Ascending aorta (tissue), 2 donors: ENCODE measurements at regions not wholly inside any gene's neighbourhood (a gene's known extent, or its start where the extent isn't known, plus 50 kb on each side); places are given as distances from the start of the nearest gene placed in this dataset.

Experiments used
- DNase-seq, 2 donors: peaks; one replicate each; pipeline ENCODE4 v3.0.0-alpha.2; 2019; ENCODE audit warnings: low spot score in 2 of 2
- H3K27ac ChIP-seq, 2 donors: fragments of 200-600 bp; sonication (generic); one replicate each; pipeline ENCODE4 v1.5.1; 2016 to 2017; ENCODE audit warnings: mild to moderate bottlenecking in 1 of 2
- H3K27me3 ChIP-seq: fragments of 200-600 bp; sonication (generic); one replicate; pipeline ENCODE4 v1.5.1; 2017
- H3K36me3 ChIP-seq, 2 donors: fragments of 200-600 bp; sonication (generic); one replicate each; pipeline ENCODE4 v1.5.1; 2016
- H3K4me1 ChIP-seq, 2 donors: fragments of 200-600 bp; sonication (generic); one replicate each; pipeline ENCODE4 v1.5.1; 2016 to 2017; ENCODE audit warnings: mild to moderate bottlenecking in 1 of 2
- H3K4me3 ChIP-seq, 2 donors: fragments of 200-600 bp; sonication (generic); one replicate each; pipeline ENCODE4 v1.5.1; 2016 to 2017; ENCODE audit warnings: mild to moderate bottlenecking in 1 of 2
- H3K9me3 ChIP-seq, 2 donors: fragments of 200-600 bp; sonication (generic); one replicate each; pipeline ENCODE4 v1.5.1; 2016
- intact Hi-C: fragments of 100-400 bp; cut with DNase I; formaldehyde crosslinking; loops from one replicate; pipeline ENCODE4 v1.15.1; 2023
- TF ChIP-seq, protein P1 (sequence below), 3 experiments: fragments of 200-600 bp in 2 of 3; fragments of 450-650 bp in 1 of 3; sonication (generic) in 2 of 3; IDR thresholded peaks; one replicate each; pipeline ENCODE4 v1.5.1; 2016 to 2019; ENCODE audit warnings: antibody characterized with exemption in 3 of 3, mild to moderate bottlenecking in 1 of 3, moderate library complexity in 1 of 3

DNA sequence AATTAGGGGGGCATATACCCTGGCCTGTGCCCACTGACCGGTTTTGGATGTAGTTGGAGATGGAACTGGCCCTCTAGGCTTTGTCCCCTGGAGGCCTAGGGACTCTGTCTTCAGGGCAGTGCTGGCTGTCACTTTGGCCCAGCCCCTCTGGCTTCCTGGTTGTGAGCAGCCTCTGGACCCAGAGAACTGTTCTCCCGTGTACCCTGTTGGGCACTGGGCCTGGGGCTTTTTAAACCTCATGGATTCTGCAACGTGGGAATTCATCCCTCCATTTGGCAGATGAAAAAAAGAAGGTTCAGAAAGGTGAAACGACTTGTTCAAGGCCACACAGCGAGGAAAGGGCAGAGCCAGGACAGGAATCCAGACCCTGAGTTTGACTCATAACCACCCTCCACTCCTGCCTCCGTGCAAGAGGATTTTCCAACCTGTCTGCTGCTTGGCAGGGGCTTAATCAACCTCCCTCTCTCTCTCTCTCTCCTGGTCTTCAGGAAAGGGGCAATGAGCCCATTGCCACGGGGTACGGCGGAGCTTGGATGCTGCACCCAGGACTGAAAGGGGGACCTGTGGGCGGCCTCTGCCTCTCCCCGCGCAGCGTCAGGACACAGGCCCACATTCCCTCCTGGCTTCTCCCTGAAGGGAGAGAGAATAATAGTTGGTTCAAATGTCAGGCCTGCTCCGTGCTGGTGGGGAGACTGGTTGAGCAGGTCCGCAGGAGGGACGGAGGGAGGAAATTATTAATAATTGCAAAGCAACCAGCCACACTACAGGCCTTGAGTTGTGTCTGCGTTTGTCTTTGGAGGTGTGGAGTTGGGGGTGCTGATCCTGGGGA, 56.0 kb downstream of the CEBPB start:
- Histone ChIP-seq H3K27ac (no peak overlapping the region), H3K36me3 (no peaks in the 10 kb centered on the region), H3K4me1 (no peaks in the 10 kb centered on the region), H3K27me3 (no peaks in the 10 kb centered on the region), H3K4me3 (no peak overlapping the region), H3K9me3 (no peaks in the 10 kb centered on the region)
- intact Hi-C loops, result no loop called here
- no peak for DNase-seq
- TF ChIP-seq, protein P1, sequence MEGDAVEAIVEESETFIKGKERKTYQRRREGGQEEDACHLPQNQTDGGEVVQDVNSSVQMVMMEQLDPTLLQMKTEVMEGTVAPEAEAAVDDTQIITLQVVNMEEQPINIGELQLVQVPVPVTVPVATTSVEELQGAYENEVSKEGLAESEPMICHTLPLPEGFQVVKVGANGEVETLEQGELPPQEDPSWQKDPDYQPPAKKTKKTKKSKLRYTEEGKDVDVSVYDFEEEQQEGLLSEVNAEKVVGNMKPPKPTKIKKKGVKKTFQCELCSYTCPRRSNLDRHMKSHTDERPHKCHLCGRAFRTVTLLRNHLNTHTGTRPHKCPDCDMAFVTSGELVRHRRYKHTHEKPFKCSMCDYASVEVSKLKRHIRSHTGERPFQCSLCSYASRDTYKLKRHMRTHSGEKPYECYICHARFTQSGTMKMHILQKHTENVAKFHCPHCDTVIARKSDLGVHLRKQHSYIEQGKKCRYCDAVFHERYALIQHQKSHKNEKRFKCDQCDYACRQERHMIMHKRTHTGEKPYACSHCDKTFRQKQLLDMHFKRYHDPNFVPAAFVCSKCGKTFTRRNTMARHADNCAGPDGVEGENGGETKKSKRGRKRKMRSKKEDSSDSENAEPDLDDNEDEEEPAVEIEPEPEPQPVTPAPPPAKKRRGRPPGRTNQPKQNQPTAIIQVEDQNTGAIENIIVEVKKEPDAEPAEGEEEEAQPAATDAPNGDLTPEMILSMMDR (IDR thresholded peaks at IDR 0.05), result no peak

GRCh38 chr20:50247196-50248094, 56.8 kb downstream of the CEBPB start:
- intact Hi-C loops, result no loop called here
- no peaks in the 10 kb centered on the region for H3K9me3 ChIP-seq
- TF ChIP-seq, protein P1 (IDR thresholded peaks at IDR 0.05), result no peak
- H3K27me3 ChIP-seq, result no peaks in the 10 kb centered on the region
- H3K36me3 ChIP-seq, result no peaks in the 10 kb centered on the region
- no peak overlapping the region for H3K4me3 ChIP-seq
- no peak for DNase-seq
- no peaks in the 10 kb centered on the region for H3K4me1 ChIP-seq
- H3K27ac ChIP-seq, result no peak overlapping the region

- no peak overlapping the region for H3K27ac ChIP-seq
Measured at GRCh38 chr20:50248104-50248641, 57.5 kb downstream of the CEBPB start.

GRCh38 chr20:50249447-50250388, 59.1 kb downstream of the CEBPB start:
- H3K36me3 ChIP-seq, result no peaks in the 10 kb centered on the region
- no peak for DNase-seq
- H3K9me3 ChIP-seq, result no peaks in the 10 kb centered on the region
- TF ChIP-seq, protein P1 (IDR thresholded peaks at IDR 0.05), result no peak
- H3K4me3 ChIP-seq, result no peak overlapping the region
- intact Hi-C loops, result no loop called here
- H3K4me1 ChIP-seq, result no peaks in the 10 kb centered on the region
- no peak overlapping the region for H3K27ac ChIP-seq
- no peaks in the 10 kb centered on the region for H3K27me3 ChIP-seq

More at GRCh38 chr20:50248104-50248641, 57.5 kb downstream of the CEBPB start:
- H3K9me3 ChIP-seq, result no peaks in the 10 kb centered on the region
- no peaks in the 10 kb centered on the region for H3K4me1 ChIP-seq
- intact Hi-C loops, result no loop called here
- no peak overlapping the region for H3K4me3 ChIP-seq
- TF ChIP-seq, protein P1 (IDR thresholded peaks at IDR 0.05), result no peak
- no peak for DNase-seq
- no peaks in the 10 kb centered on the region for H3K27me3 ChIP-seq
- no peaks in the 10 kb centered on the region for H3K36me3 ChIP-seq
